ENCODE measurements at regions not wholly inside any gene's neighbourhood (a gene's known extent, or its start where the extent isn't known, plus 50 kb on each side); places are given as distances from the start of the nearest gene placed in this dataset.

DNA sequence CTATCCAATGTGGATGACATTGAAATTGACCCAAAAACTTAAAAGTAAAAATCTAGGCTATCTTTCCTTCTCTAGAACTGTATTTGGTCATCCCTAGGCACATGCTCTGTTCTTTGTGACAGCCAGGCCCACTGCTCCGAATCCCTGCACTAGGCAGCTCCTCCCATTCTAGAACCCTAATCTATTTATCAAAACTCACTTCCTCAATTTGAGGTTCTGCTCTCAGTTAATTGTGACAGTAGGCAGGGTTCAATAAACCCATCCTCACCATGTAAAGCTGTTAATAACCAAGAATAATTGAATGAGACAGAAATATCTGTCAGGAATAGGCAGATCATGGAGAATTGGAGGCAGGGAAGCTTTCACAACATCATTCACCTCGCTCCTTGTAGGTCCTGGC, 51.9 kb upstream of the IRF2 start:
- H3K4me3 ChIP-seq: no peak overlapping the region
- no peak for ATAC-seq
- intact Hi-C loops (cut with DNase I): loop anchor here in 1 of 10 donors (5.0 kb wide), 1 partner anchor 34 kb away; no protein-coding TSS in a partner anchor
- no peaks in the 10 kb centered on the region for H3K27me3 ChIP-seq
- H3K9me3 ChIP-seq: peaks cover 0 to 26% (median 2%) of the 10 kb centered on the region in 12 donors
- no peak overlapping the region for H3K27ac ChIP-seq
- no peak for TF ChIP-seq POLR2A (IDR thresholded peaks at IDR 0.05)
- TF ChIP-seq, protein P1, sequence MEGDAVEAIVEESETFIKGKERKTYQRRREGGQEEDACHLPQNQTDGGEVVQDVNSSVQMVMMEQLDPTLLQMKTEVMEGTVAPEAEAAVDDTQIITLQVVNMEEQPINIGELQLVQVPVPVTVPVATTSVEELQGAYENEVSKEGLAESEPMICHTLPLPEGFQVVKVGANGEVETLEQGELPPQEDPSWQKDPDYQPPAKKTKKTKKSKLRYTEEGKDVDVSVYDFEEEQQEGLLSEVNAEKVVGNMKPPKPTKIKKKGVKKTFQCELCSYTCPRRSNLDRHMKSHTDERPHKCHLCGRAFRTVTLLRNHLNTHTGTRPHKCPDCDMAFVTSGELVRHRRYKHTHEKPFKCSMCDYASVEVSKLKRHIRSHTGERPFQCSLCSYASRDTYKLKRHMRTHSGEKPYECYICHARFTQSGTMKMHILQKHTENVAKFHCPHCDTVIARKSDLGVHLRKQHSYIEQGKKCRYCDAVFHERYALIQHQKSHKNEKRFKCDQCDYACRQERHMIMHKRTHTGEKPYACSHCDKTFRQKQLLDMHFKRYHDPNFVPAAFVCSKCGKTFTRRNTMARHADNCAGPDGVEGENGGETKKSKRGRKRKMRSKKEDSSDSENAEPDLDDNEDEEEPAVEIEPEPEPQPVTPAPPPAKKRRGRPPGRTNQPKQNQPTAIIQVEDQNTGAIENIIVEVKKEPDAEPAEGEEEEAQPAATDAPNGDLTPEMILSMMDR (IDR thresholded peaks at IDR 0.05): no peak
- H3K36me3 ChIP-seq: no peaks in the 10 kb centered on the region
- WGBS, 4 donors: 92 to 98% (median 94%) methylated on average over 2 of the region's 2 CpGs
- DNase-seq: no peak
- H3K4me1 ChIP-seq: peaks cover 0 to 7% (median 0%) of the 10 kb centered on the region in 12 donors
